A673 (cell line): ENCODE measurements at regions not wholly inside any gene's neighbourhood (a gene's known extent, or its start where the extent isn't known, plus 50 kb on each side); places are given as distances from the start of the nearest gene placed in this dataset.

Experiments
- CTCF ChIP-seq: fragments of 300-800, 200-600 bp; sonication (generic); conservative IDR thresholded peaks from 2 replicates; pipeline ENCODE4 v1.5.1; 2017; ENCODE audit warnings: low read depth, mild to moderate bottlenecking, antibody characterized with exemption, low read length, moderate library complexity, mixed read lengths
- EZH2 ChIP-seq: fragments of 200-600 bp; sonication (generic); IDR thresholded peaks from 2 replicates; pipeline ENCODE4 v1.6.1; 2017; ENCODE audit warnings: borderline replicate concordance, low read depth, mild to moderate bottlenecking, mixed read lengths, antibody characterized with exemption, low read length; ENCODE audit not compliant: poor library complexity, severe bottlenecking

- TF ChIP-seq CTCF (no peak), EZH2 (no peak)
These were observed 664.2 kb downstream of the TDRD15 start for GRCh38 chr2:21787941-21788340.
